ENCODE measurements at regions not wholly inside any gene's neighbourhood (a gene's known extent, or its start where the extent isn't known, plus 50 kb on each side); places are given as distances from the start of the nearest gene placed in this dataset.
A peak's percentile ranks its signal among the peaks of the same experiment; 100 is the strongest.

DNA sequence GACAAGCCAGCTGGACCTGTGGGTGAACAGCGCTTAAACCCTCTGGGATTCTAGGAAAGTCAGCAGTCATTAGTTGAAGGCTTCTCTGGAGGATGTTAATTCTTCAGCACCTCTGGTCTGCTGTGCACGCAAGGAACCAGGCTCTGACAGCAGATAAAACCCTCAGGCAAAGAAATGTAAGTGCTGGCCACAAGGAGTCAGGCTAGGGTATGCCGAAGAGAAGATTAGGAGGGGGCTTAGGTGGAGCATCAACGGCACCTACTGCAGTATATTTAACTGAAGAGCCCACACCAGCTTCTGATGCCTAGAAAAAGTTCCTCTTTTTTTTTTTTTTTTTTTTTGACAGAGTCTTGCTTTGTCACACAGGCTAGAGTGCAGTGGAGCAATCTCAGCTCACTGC lies 304.2 kb upstream of the MC4R start:
- 43% methylated on average over 4 of the region's 4 CpGs for WGBS (ENCODE audit: missing lambda C conversion rate)
- Histone ChIP-seq H3K4me1 (no peaks in the 10 kb centered on the region), H3K9me3 (no peaks in the 10 kb centered on the region), H3K4me3 (no peak overlapping the region), H3K27ac (no peak overlapping the region), H3K4me2 (no peak overlapping the region)
- TF ChIP-seq EHMT2 (IDR thresholded peaks at IDR 0.05; ENCODE audit: low read depth) (no peak), RFX5 (IDR thresholded peaks at IDR 0.05) (no peak), KDM5A (IDR thresholded peaks at IDR 0.05) (no peak), FOSL2 (IDR thresholded peaks at IDR 0.05) (no peak), FOSL2 (CRISPR knock-in tag; IDR thresholded peaks at IDR 0.05) (no peak), ZFP36 (IDR thresholded peaks at IDR 0.05; ENCODE audit: borderline replicate concordance, partially characterized antibody) (no peak), CBX2 (IDR thresholded peaks at IDR 0.05; ENCODE audit: borderline replicate concordance, low read depth) (no peak), GATA3 (IDR thresholded peaks at IDR 0.05; ENCODE audit: borderline replicate concordance) (no peak), ZNF302 (CRISPR knock-in tag; IDR thresholded peaks at IDR 0.05) (no peak), MAX (IDR thresholded peaks at IDR 0.05) (no peak), ESRRA (IDR thresholded peaks at IDR 0.05; ENCODE audit: borderline replicate concordance, low read length) (no peak), EHF (CRISPR knock-in tag; IDR thresholded peaks at IDR 0.05) (no peak), CBX8 (IDR thresholded peaks at IDR 0.05) (no peak), HOXB5 (CRISPR knock-in tag; IDR thresholded peaks at IDR 0.05) (no peak), E2F6 (IDR thresholded peaks at IDR 0.05; ENCODE audit: borderline replicate concordance, low read depth) (no peak), BHLHE40 (IDR thresholded peaks at IDR 0.05; ENCODE audit: low read depth, low read length) (no peak)
- TF ChIP-seq, protein P1, sequence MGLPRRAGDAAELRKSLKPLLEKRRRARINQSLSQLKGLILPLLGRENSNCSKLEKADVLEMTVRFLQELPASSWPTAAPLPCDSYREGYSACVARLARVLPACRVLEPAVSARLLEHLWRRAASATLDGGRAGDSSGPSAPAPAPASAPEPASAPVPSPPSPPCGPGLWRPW (IDR thresholded peaks at IDR 0.05), result no peak
- TF ChIP-seq, protein P2, sequence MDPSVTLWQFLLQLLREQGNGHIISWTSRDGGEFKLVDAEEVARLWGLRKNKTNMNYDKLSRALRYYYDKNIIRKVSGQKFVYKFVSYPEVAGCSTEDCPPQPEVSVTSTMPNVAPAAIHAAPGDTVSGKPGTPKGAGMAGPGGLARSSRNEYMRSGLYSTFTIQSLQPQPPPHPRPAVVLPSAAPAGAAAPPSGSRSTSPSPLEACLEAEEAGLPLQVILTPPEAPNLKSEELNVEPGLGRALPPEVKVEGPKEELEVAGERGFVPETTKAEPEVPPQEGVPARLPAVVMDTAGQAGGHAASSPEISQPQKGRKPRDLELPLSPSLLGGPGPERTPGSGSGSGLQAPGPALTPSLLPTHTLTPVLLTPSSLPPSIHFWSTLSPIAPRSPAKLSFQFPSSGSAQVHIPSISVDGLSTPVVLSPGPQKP (IDR thresholded peaks at IDR 0.05; ENCODE audit: low read depth, low read length), result no peak
- POLR2A ChIA-PET, result no interaction called here
- ATAC-seq (no peak), DNase-seq (ENCODE audit: low read depth in 1 of 2, low spot score in 1 of 2) (no peak), FAIRE-seq (no peak)
- CTCF ChIA-PET, result interaction anchor here (0.6 kb wide), 1 partner anchor 9 kb away, joined by 3 read pairs; no protein-coding TSS in a partner anchor

- WGBS (ENCODE audit: missing lambda C conversion rate), result 7% methylated on average over 5 of the region's 6 CpGs
- no peak overlapping the region for H3K27ac ChIP-seq
- DNase-seq (ENCODE audit: low read depth in 1 of 2, low spot score in 1 of 2), result peak in 1 of 2 experiments; percentile 8
- CTCF ChIA-PET, result interaction anchor here (0.5 to 2.1 kb wide), 7 partner anchors 14 to 949 kb away, joined by 3 to 16 read pairs (median 4); no protein-coding TSS in a partner anchor
- no peaks in the 10 kb centered on the region for H3K9me3 ChIP-seq
- no peaks in the 10 kb centered on the region for H3K4me1 ChIP-seq
- H3K4me3 ChIP-seq, result no peak overlapping the region
- no peak for TF ChIP-seq EHMT2 (IDR thresholded peaks at IDR 0.05; ENCODE audit: low read depth)
- no peak for TF ChIP-seq CHD4 (IDR thresholded peaks at IDR 0.05; ENCODE audit: borderline replicate concordance)
- TF ChIP-seq RAD21 (conservative IDR thresholded peaks at IDR 0.05 in 1 of 2, IDR thresholded peaks at IDR 0.05 in 1 of 2), result peak; percentile 44 to 51
- no peak for TF ChIP-seq TP53 (CRISPR knock-in tag; IDR thresholded peaks at IDR 0.05)
- peak; percentile 41; the same call in 2 of the 3 replicates for TF ChIP-seq CTCF (IDR thresholded peaks at IDR 0.05)
- TF ChIP-seq CEBPB (IDR thresholded peaks at IDR 0.05), result no peak
- 0 out of 3 replicates have a peak, but pooled peaks have one; percentile 19 for TF ChIP-seq SMC3 (IDR thresholded peaks at IDR 0.05)
- no peak for TF ChIP-seq MAX (IDR thresholded peaks at IDR 0.05)
- FAIRE-seq, result no peak
- H3K4me2 ChIP-seq, result no peak overlapping the region
- POLR2A ChIA-PET, result no interaction called here
- ATAC-seq, result no peak
These were observed 312.4 kb upstream of the MC4R start for GRCh38 chr18:60684843-60685513.
